Heart left ventricle (tissue), 16 donors: ENCODE measurements at regions not wholly inside any gene's neighbourhood (a gene's known extent, or its start where the extent isn't known, plus 50 kb on each side); places are given as distances from the start of the nearest gene placed in this dataset.
"Not testable (repeated sequence)": the region's sequence is repeated elsewhere in the genome, so short reads cannot be mapped to it uniquely, and the experiment has no call there.

Experiments
- ATAC-seq, 4 donors: fragments of 200-7000 bp; cut with Tn5 transposase; one replicate each; pipeline ENCODE4 v1.9.1; 2020 to 2022; ENCODE audit warnings: moderate library complexity in 4 of 4, mild to moderate bottlenecking in 3 of 4, moderate number of reproducible peaks in 1 of 4
- DNase-seq, 5 donors: peaks; one replicate each; pipeline ENCODE4 v3.0.0-alpha.2; 2020
- H3K27ac ChIP-seq, 12 donors: fragments of 200-600 bp; sonication (generic) in 4 of 12; one replicate each; pipeline versions ENCODE4 v1.5.0 to v1.8.0; 2016 to 2022; ENCODE audit warnings: mild to moderate bottlenecking in 2 of 12
- H3K27me3 ChIP-seq, 9 donors: fragments of 200-600 bp; sonication (generic) in 2 of 9; one replicate each; pipeline versions ENCODE4 v1.5.1 to v1.8.0; 2016 to 2022; ENCODE audit warnings: mild to moderate bottlenecking in 3 of 9
- H3K36me3 ChIP-seq, 9 donors: fragments of 200-600 bp; sonication (generic) in 2 of 9; one replicate each; pipeline versions ENCODE4 v1.5.0 to v1.8.0; 2018 to 2022; ENCODE audit warnings: mild to moderate bottlenecking in 2 of 9
- H3K4me1 ChIP-seq, 12 donors: fragments of 200-600 bp; sonication (generic) in 4 of 12; one replicate each; pipeline versions ENCODE4 v1.5.0 to v1.8.0; 2016 to 2022; ENCODE audit warnings: mild to moderate bottlenecking in 3 of 12
- H3K4me3 ChIP-seq, 12 donors: fragments of 200-600 bp; sonication (generic) in 4 of 12; one replicate each; pipeline versions ENCODE4 v1.5.0 to v1.8.0; 2017 to 2022; ENCODE audit warnings: mild to moderate bottlenecking in 9 of 12, moderate library complexity in 4 of 12
- H3K9me3 ChIP-seq, 12 donors: fragments of 200-600 bp; sonication (generic) in 4 of 12; one replicate each; pipeline versions ENCODE4 v1.5.0 to v1.8.0; 2016 to 2022; ENCODE audit warnings: mild to moderate bottlenecking in 1 of 12
- POLR2A ChIP-seq, 2 donors: fragments of 450-650 bp; IDR thresholded peaks; one replicate each; pipeline ENCODE4 v1.6.1; 2017; ENCODE audit warnings: antibody characterized with exemption in 2 of 2, mild to moderate bottlenecking in 2 of 2, moderate library complexity in 2 of 2
- WGBS, 4 donors: extraction: QIAGEN DNeasy Blood & Tissue Kit in 2 of 4; methylation state at CpG; one replicate each; pipeline versions ENCODE4 v1.1.5 to v1.1.7; 2013 to 2018; 5-methylcytosine and 5-hydroxymethylcytosine counted together
- intact Hi-C, 10 donors: fragments of 100-400 bp; cut with DNase I; formaldehyde crosslinking; loops; one replicate each; pipeline versions ENCODE4 v1.11.1 to v1.14.2; 2022
- TF ChIP-seq, protein P1 (sequence below), 12 donors: fragments of 200-600 bp; sonication (generic) in 4 of 12; IDR thresholded peaks; one replicate each; pipeline versions ENCODE4 v1.5.0 to v1.8.0; 2018 to 2022; ENCODE audit warnings: antibody characterized with exemption in 12 of 12, mild to moderate bottlenecking in 5 of 12
- donor health status: ischemic (EF 13 %, LVEDD 7.1; RV severe dilation, severe dysfunction).
- donor health status: healthy with polysubstance abuse.
- donor health status: DM: no; HTN: yes; CAD: no.
- donor health status: DM: no; HTN: no; CAD: no.
- donor health status: ischemic (EF 25% LVEDD 6.9; RV normal size, moderate dysfunction).
- donor health status: ischemic (EF 25% LVEDD 5.7; RV mildly dilated, moderate dysfunction).
- donor health status: healthy.
- donor health status: DM: yes; HTN: yes; CAD: no.
- donor health status: ischemic (EF 35%, LVEDD 5.7; RV mildly dilated, moderate dysfunction).
- donor health status: nonischemic (EF 11% LVEDD 7.7; RV severe dilation, severe dysfunction).
- donor health status: DM: yes; HTN: yes; CAD: no.
- donor health status: PGD.
- donor health status: ischemic (EF 29% LVEDD 5.4; RV normal size, mild dysfunction).
- donor health status: nonischemic (EF 23%, LVEDD 6.1; RV moderate dilation, normal function).

DNA sequence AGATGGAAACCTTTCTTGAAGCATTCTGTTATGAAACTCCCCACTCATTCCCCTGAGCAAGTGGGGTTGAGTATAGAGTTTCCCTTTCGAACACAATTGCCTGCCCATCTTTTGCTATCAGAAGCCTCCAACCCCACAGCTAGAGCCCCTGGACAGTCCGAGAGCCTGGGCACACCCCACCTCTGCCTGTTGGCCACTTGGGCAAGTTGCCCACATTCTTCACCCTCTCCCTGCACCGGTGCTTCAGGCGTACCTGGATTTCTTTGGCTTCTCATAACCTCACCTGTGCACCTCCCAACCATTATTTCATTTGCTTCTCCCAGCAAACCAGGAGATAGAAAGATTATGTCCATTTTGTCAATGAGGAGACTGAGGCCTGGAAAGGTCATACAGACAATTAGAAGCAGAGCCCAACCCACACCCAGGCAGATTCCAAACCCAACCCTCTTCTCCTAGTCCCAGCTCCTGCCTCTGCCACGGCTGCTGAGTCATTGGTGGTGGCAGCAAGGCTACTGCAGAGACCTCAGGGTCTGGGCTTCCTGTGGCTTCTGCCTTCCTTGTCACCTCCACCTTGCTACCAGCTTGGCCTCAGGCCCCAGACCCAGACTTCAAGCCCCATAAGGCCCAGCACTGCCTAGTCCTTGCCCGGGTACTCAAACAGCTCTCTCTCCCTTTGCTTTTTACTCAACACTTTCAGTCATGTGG is 118.7 kb upstream of the ZBTB40 start:
- Histone ChIP-seq H3K27me3 (peaks cover 0 to 28% (median 0%) of the 10 kb centered on the region in 9 donors), H3K27ac (no peak overlapping the region), H3K36me3 (no peaks in the 10 kb centered on the region), H3K9me3 (no peaks in the 10 kb centered on the region), H3K4me1 (no peaks in the 10 kb centered on the region), H3K4me3 (no peak overlapping the region)
- TF ChIP-seq, protein P1, sequence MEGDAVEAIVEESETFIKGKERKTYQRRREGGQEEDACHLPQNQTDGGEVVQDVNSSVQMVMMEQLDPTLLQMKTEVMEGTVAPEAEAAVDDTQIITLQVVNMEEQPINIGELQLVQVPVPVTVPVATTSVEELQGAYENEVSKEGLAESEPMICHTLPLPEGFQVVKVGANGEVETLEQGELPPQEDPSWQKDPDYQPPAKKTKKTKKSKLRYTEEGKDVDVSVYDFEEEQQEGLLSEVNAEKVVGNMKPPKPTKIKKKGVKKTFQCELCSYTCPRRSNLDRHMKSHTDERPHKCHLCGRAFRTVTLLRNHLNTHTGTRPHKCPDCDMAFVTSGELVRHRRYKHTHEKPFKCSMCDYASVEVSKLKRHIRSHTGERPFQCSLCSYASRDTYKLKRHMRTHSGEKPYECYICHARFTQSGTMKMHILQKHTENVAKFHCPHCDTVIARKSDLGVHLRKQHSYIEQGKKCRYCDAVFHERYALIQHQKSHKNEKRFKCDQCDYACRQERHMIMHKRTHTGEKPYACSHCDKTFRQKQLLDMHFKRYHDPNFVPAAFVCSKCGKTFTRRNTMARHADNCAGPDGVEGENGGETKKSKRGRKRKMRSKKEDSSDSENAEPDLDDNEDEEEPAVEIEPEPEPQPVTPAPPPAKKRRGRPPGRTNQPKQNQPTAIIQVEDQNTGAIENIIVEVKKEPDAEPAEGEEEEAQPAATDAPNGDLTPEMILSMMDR (IDR thresholded peaks at IDR 0.05), result no peak
- ATAC-seq (no peak), DNase-seq (no peak)
- 66 to 72% (median 70%) methylated on average over 6 of the region's 6 CpGs for WGBS, 4 donors
- intact Hi-C loops, result no loop called here

DNA sequence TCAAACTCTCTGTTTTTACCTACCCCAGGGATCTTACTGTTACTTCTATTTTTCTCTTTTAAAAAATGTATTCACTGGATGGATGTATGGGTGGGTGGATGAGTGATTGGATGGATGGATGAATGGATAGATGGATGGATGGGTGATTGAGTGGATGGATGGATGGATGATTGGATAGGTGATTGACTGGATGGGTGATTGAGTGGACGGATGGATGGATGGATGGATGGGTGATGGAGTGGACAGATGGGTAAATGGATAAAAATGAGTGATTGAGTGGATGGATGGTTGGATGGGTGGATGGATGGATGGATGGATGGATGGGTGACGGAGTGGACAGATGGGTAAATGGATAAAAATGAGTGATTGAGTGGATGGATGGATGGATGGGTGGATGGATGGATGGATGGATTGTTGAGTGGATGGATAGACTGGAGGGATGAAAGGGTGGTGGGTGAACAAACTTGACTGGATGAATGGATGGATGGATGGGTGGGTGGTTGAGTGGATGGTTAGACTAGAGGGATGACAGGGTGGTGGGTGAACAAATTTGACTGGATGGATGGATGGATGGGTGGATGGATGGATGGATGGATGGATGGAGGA is 118.0 kb upstream of the ZBTB40 start:
- TF ChIP-seq, protein P1 (IDR thresholded peaks at IDR 0.05), result no peak
- no peak for TF ChIP-seq POLR2A (IDR thresholded peaks at IDR 0.05)
- WGBS, 4 donors, result 86 to 91% (median 90%) methylated on average over 2 of the region's 2 CpGs
- intact Hi-C loops, result no loop called here
- Histone ChIP-seq H3K27me3 (peaks cover 0 to 34% (median 0%) of the 10 kb centered on the region in 9 donors), H3K27ac (no peak overlapping the region), H3K4me3 (no peak overlapping the region), H3K9me3 (no peaks in the 10 kb centered on the region), H3K36me3 (no peaks in the 10 kb centered on the region), H3K4me1 (no peaks in the 10 kb centered on the region)
- ATAC-seq, result no peak
- no peak for DNase-seq

DNA sequence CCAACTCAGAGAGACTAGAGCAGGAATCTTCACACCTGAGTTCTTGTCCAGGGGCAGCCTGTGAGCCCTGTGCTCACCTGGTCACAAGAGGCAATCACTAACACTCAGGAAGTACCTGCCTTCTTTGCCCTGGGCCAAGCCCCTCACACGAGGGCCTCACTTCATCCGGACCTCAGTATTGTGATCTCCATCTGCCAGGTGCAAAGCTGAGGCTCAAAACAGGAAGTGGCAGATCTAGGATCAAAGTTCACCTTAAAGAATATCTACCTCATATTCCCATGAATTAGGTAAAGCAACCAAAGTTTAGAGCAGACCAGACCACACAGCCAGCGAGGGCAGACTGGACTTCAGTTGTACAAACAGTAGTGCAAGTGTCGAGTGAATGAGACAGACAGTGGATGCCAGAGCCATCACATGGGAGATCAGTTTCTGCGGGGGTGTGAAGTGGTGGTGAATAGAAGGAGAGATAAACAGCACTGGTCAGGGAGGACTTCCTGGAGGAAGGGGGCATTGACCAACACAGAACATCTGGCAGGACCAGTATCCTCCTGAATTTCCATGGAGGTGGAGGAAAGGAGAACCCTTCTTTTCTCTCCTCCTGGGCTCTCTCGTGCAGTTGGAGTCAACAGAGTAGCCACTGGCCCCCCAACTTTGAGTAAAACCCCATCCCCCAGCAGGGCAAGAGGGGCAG is 116.6 kb upstream of the ZBTB40 start:
- 47 to 53% (median 51%) methylated on average over 6 of the region's 6 CpGs for whole genome bisulfite sequencing, 4 donors
- no peak for TF ChIP-seq POLR2A (IDR thresholded peaks at IDR 0.05)
- TF ChIP-seq, protein P1 (IDR thresholded peaks at IDR 0.05), result no peak
- intact Hi-C loops, result no loop called here
- Histone ChIP-seq H3K27ac (no peak overlapping the region), H3K4me1 (no peaks in the 10 kb centered on the region), H3K9me3 (no peaks in the 10 kb centered on the region), H3K27me3 (peaks cover 0 to 43% (median 0%) of the 10 kb centered on the region in 9 donors), H3K36me3 (no peaks in the 10 kb centered on the region), H3K4me3 (no peak overlapping the region)
- no peak for DNase-seq
- ATAC-seq, result no peak

DNA sequence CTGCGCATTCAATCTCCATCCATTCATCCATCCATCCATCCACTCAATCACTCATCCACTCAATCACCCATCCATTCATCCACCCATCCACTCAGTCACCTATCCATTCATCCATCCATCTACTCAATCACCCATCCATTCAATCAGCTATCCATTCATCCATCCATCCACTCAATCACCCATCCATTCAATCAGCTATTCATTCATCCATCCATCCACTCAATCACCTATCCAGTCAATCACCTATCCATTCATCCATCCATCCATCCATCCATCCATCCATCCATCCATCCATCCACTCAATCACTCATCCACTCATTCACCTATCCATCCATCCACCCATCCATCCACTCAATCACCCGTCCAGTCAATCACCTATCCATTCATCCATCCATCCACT is 115.4 kb upstream of the ZBTB40 start:
- ATAC-seq, H3K4me1 ChIP-seq, H3K9me3 ChIP-seq, intact Hi-C loops, DNase-seq, H3K36me3 ChIP-seq, H3K27ac ChIP-seq, H3K4me3 ChIP-seq: not testable (repeated sequence)
- WGBS, 4 donors, result 93 to 96% (median 95%) methylated on average over 2 of the region's 2 CpGs
- peaks cover 0 to 40% (median 4%) of the 10 kb centered on the region in 9 donors for H3K27me3 ChIP-seq

DNA sequence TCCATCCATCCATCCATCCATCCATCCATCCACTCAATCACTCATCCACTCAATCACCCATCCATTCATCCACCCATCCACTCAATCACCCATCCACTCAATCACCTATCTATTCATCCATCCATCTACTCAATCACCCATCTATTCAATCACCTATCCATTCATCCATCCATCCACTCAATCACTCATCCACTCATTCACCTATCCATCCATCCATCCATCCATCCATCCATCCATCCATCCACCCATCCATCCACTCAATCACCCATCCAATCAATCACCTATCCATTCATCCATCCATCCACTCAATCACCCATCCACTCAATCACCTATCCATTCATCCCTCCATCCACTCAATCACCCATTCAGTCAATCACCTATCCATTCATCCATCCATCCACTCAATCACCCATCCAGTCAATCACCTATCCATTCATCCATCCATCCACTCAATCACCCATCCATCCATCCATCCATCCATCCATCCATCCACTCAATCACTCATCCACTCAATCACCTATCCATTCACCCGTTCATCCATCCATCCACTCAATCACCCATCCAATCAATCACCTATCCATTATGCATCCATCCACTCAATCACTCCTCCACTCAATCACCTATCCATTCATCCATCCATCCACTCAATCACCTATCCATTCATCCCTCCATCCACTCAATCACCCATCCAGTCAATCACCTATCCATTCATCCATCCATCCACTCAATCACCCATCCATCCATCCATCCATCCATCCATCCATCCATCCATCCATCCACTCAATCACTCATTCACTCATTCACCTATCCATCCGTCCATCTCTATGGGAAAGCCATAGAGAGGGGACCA is 114.7 kb upstream of the ZBTB40 start:
- H3K27ac ChIP-seq, DNase-seq, ATAC-seq, H3K36me3 ChIP-seq, H3K4me1 ChIP-seq, intact Hi-C loops, H3K4me3 ChIP-seq, H3K9me3 ChIP-seq: not testable (repeated sequence)
- WGBS, 4 donors, result 61 to 89% (median 81%) methylated on average over 2 of the region's 2 CpGs
- H3K27me3 ChIP-seq, result peaks cover 0 to 43% (median 7%) of the 10 kb centered on the region in 9 donors
